ENCODE measurements at regions not wholly inside any gene's neighbourhood (a gene's known extent, or its start where the extent isn't known, plus 50 kb on each side); places are given as distances from the start of the nearest gene placed in this dataset.
"Not testable (repeated sequence)": the region's sequence is repeated elsewhere in the genome, so short reads cannot be mapped to it uniquely, and the experiment has no call there.

GRCh38 chr21:25531538-25532250, 75.6 kb downstream of the MRPL39 start:
- not testable (repeated sequence) for H3K27me3 ChIP-seq (ENCODE audit: insufficient read depth, low read depth, severe bottlenecking); DNase-seq

GRCh38 chr21:25528515-25528914, 78.8 kb downstream of the MRPL39 start:
- H3K27ac ChIP-seq = no peak overlapping the region

More at GRCh38 chr21:25531538-25532250, 75.6 kb downstream of the MRPL39 start:
- H3K9me3 ChIP-seq (ENCODE audit: severe bottlenecking); H3K4me3 ChIP-seq (ENCODE audit: low read depth, low read length); H3K27ac ChIP-seq; H3K36me3 ChIP-seq: not testable (repeated sequence)

GRCh38 chr21:25518491-25518911, 88.8 kb downstream of the MRPL39 start:
- H3K36me3 ChIP-seq = no peaks in the 10 kb centered on the region
- H3K27me3 ChIP-seq (ENCODE audit: insufficient read depth, low read depth, severe bottlenecking) = no peaks in the 10 kb centered on the region
- no peaks in the 10 kb centered on the region for H3K9me3 ChIP-seq (ENCODE audit: severe bottlenecking)
- no peak overlapping the region for H3K4me3 ChIP-seq (ENCODE audit: low read depth, low read length)
- peak; percentile 62 for DNase-seq
- H3K27ac ChIP-seq = peak overlapping the region; percentile 7
- TF ChIP-seq, protein P1, sequence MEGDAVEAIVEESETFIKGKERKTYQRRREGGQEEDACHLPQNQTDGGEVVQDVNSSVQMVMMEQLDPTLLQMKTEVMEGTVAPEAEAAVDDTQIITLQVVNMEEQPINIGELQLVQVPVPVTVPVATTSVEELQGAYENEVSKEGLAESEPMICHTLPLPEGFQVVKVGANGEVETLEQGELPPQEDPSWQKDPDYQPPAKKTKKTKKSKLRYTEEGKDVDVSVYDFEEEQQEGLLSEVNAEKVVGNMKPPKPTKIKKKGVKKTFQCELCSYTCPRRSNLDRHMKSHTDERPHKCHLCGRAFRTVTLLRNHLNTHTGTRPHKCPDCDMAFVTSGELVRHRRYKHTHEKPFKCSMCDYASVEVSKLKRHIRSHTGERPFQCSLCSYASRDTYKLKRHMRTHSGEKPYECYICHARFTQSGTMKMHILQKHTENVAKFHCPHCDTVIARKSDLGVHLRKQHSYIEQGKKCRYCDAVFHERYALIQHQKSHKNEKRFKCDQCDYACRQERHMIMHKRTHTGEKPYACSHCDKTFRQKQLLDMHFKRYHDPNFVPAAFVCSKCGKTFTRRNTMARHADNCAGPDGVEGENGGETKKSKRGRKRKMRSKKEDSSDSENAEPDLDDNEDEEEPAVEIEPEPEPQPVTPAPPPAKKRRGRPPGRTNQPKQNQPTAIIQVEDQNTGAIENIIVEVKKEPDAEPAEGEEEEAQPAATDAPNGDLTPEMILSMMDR (IDR thresholded peaks at IDR 0.05; ENCODE audit: low read depth, low read length) = no peak

More at GRCh38 chr21:25528515-25528914, 78.8 kb downstream of the MRPL39 start:
- Histone ChIP-seq H3K9me3 (ENCODE audit: severe bottlenecking) (no peaks in the 10 kb centered on the region), H3K36me3 (no peaks in the 10 kb centered on the region), H3K4me3 (ENCODE audit: low read depth, low read length) (no peak overlapping the region), H3K27me3 (ENCODE audit: insufficient read depth, low read depth, severe bottlenecking) (no peaks in the 10 kb centered on the region)
- no peak for DNase-seq
- TF ChIP-seq, protein P1 (IDR thresholded peaks at IDR 0.05; ENCODE audit: low read depth, low read length) = no peak

DNA sequence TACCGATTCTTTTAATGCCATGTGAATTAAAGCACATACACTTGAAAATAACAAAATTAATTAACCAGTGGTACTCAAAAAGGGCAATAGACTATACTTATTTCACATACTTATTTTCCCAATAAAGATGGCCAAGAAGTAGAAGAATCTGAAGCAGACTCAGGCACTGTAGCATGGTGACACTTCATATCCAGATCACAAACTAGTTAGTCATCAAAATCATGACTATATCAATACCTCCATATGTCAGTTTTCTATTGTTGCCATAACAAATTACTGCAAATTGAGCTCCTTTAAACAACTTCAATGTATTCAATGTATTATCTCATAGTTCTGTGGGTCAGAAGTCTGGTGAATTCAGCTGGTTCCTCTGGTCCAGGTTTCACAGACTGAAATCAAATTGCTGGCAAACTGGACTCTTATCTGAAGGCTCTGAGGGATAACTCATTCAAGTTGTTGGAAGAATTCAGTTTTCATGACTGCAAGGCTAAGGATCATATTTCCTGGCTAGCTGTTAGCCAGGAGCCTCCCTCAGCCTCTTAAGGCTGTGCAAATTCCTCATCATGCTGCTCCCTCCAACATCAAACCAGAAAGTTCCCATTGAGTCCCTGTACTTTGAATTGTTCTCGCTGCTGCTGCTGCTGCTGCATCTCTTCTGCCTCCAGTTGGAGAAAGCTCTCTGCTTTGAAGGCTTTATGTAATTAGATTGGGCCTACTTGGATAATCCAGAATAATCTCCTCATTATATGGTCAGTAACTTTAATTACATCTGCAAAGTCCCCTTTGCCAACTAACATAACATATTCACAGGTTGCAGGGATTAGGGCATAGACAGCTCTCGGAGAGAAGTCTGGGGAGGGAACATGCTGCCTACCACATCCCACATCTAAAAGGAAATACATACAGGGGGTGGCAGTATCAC, 91.5 kb downstream of the MRPL39 start:
- Histone ChIP-seq H3K27me3 (ENCODE audit: insufficient read depth, low read depth, severe bottlenecking) (no peaks in the 10 kb centered on the region), H3K36me3 (no peaks in the 10 kb centered on the region), H3K4me3 (ENCODE audit: low read depth, low read length) (no peak overlapping the region), H3K27ac (no peak overlapping the region), H3K9me3 (ENCODE audit: severe bottlenecking) (no peaks in the 10 kb centered on the region)
- TF ChIP-seq, protein P1 (IDR thresholded peaks at IDR 0.05; ENCODE audit: low read depth, low read length) = no peak
- DNase-seq = peak; percentile 61

DNA sequence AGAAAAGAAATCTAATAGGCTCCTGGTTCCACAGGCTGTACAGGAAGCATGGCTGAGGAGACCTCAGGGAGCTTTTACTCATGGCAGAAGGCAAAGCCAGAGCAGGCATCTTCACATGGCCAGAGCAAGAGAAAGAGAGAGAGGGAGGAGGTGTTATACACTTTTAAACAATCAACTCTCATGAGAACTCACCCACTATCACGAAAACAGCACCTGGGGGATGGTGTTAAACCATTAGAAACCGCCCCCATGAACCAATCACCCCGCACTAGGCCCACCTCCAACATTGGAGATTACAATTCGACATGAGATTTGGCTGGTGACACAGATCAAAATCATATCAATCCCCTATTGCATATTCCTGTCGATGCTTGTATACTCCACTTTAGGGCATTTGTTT, 93.5 kb downstream of the MRPL39 start:
- DNase-seq = no peak
- TF ChIP-seq, protein P1 (IDR thresholded peaks at IDR 0.05; ENCODE audit: low read depth, low read length) = no peak
- Histone ChIP-seq H3K27ac (no peak overlapping the region), H3K9me3 (ENCODE audit: severe bottlenecking) (no peaks in the 10 kb centered on the region), H3K4me3 (ENCODE audit: low read depth, low read length) (no peak overlapping the region), H3K27me3 (ENCODE audit: insufficient read depth, low read depth, severe bottlenecking) (no peaks in the 10 kb centered on the region), H3K36me3 (no peaks in the 10 kb centered on the region)

Measured in WERI-Rb-1 (cell line).